GM18505 (cell line): ENCODE measurements at regions not wholly inside any gene's neighbourhood (a gene's known extent, or its start where the extent isn't known, plus 50 kb on each side); places are given as distances from the start of the nearest gene placed in this dataset.
"Not testable (repeated sequence)": the region's sequence is repeated elsewhere in the genome, so short reads cannot be mapped to it uniquely, and the experiment has no call there.

Experiments used
- ATAC-seq: cut with Tn5 transposase; IDR thresholded peaks from one replicate; pipeline ENCODE4 v1.9.1; 2021; ENCODE audit not compliant: unreplicated experiment
- POLR2A ChIP-seq: IDR thresholded peaks from 4 replicates; pipeline ENCODE4 v1.6.1; 2011; ENCODE audit warnings: borderline replicate concordance; ENCODE audit not compliant: insufficient read depth, insufficient read length; ENCODE audit errors: extremely low read depth

DNA sequence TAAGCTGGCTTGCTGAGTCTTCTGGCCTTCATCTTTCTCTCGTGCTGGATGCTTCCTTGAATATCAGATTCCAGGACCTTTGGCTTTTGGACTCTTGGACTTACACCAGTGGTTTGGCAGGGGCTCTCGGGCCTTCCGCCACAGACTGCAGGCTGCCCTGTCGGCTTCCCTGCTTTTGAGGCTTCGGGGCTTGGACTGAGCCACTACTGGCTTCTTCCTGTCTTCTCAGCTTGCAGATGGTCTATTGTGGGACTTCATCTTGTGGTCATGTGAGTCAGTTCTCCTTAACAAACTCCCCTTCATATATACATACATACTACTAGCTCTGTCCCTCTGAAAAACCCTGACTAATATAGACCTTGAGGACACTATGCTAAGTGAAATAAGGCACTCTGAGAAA is 78.3 kb upstream of the SSBP2 start:
- ATAC-seq, result no peak
- no peak for TF ChIP-seq POLR2A

DNA sequence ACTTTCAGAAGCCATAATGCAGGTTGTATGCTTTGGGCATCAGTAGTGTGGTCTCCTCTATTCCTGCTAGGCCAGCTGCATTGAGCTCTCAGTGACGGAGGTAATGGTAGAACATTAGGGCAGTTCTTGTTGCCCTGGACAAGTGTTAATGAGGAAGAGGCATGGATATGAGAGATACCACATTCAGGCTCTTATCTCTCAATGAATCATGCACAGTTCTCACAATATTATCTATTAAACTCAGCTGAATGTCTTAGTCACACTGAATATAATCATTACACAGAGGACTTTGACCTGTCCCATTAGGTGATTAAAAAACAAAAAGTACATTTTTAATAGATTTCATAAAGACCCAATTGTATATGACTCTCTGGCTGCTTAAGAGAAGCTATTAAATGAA is 76.6 kb upstream of the SSBP2 start:
- no peak for TF ChIP-seq POLR2A
- ATAC-seq, result no peak

DNA sequence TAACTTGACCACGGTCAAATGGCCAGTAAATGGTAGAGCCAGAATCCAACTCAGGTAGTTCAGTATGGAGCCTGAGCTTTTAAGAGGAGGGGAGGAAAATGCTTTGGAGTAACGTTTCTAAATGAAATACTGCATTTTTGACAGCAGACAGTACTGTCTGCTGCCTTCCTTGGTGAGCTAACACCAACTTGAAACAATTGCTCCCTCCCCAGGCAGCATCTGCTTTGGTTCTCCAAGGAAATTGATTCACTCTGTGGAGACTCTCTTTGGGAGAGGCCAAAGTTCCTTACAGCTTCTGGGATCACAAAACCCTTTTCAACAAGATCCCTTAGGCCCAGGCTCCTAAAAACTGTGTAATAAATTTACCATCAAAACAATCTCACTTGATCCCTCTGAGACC is 75.2 kb upstream of the SSBP2 start:
- no peak for ATAC-seq
- no peak for TF ChIP-seq POLR2A

DNA sequence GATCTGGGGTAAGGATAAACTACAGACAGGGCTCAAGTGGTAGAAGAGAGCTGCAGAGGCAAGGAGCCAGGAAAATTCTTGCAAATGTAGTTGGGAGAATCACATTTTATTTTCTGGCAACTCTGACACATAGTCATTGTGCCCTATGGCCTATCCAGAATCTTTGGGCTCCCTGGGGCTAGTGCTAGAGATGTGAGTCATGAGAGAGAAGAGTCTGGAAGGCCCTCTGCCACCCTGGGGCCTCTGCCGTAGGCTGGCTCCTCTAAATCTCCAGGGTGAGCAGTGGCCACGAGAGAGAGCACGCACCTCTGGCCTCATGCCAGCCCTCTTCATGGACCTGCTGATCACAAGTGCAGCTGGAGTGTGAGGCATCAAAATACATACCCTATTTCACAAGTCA is 74.3 kb upstream of the SSBP2 start:
- no peak for ATAC-seq
- TF ChIP-seq POLR2A, result no peak

DNA sequence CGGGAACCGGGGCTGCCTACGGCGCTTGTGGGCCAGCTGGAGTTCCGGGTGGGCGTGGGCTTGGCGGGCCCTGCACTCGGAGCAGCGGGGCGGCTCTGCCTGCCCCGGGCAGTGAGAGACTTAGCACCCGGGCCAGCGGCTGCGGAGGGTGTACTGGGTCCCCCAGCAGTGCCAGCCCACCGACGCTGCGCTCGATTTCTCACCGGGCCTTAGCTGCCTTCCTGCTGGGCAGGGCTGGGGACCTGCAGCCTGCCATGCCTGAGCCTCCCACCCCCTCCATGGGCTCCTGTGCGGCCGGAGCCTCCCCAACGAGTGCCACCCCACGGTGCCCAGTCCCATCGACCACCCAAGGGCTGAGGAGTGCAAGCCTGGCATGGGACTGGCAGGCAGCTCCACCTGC is 72.8 kb upstream of the SSBP2 start:
- ATAC-seq, result not testable (repeated sequence)

DNA sequence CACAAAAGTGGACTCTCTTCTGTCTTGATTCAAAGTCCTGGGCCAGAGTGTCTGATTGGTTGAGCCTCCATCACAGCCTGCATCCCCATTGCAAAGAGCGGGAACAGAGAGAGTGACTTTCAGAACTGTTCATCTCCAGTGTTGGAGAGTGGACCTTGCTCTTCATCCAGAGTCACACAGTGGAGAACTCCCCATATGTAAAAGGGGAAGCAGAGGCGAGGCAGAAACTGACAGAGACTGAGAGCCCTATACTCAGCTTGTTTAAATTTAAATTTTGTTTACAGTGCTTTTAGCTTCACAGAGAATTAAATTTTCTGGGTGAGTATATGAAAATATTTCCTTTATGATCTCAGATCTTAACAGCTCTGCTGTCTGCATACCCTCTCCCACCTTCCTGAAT is 70.0 kb upstream of the SSBP2 start:
- no peak for TF ChIP-seq POLR2A
- ATAC-seq, result no peak

DNA sequence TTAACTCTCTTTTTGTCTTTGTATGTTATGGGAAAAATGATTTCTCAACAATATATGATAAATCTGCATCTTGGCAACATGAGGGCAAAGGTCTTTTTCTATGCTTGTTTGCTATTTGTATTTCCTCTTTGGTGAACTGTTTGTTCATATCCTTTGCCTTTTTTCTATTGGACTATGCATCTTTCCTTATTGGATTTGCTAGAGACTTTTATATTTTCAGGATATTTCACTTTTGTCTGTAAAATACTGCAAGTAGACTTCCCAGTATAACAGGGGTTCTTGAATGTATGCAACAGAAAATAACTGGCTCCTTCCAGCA is 69.4 kb upstream of the SSBP2 start:
- no peak for ATAC-seq
- no peak for TF ChIP-seq POLR2A

DNA sequence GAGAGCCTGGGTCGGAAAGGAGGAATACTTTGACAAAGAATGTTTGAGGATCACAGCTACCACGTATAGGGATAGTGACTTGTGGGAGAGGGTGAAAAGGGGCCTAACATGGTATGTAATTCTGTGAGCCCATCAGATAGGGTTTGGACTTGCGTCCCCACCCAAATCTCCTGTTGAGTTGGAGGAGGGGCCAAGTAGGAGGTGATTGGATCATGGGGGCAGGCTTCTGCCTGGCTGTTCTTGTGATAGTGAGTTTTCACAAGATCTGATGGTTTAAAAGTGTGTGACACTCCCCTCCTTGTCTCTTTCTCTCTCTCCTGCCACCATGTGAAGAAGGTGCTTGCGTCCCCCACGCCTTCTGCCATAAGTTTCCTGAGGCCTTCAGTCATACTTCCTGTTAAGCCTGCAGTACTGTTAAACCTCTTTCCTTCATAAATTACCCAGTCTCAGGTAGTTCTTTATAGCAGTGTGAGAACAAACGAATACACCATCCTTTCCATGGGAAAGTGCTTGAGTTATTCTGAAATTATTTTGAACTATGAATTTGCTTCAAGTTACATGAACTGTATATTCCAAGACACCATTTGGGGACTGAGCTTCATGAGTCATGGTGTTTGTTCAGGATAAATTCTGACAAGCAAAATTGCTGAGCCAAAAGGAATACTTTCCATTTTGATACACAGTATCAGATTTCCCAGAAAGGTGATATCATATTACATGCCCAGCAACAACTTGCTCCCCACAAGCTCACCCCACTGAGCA is 68.8 kb upstream of the SSBP2 start:
- TF ChIP-seq POLR2A, result no peak
- ATAC-seq, result no peak

DNA sequence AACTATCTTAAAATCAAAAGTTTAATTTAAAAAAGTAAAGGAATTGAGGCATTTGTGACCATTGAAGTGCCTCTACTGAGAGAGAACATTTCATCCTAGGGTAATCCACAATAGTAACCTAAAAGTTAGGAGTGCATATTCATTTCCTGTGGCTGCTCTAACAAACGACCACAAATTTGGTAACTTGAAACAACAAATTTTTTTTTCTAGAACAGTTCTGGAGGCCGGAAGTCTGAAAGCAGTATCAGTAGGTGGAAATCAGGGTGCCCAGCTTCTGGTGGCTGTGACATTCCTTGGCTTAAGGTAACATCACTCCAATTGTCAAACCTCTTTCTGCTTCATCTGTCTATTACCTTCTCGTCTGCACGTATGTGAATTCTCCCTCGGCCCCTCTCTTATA is 67.1 kb upstream of the SSBP2 start:
- no peak for TF ChIP-seq POLR2A
- ATAC-seq, result no peak

DNA sequence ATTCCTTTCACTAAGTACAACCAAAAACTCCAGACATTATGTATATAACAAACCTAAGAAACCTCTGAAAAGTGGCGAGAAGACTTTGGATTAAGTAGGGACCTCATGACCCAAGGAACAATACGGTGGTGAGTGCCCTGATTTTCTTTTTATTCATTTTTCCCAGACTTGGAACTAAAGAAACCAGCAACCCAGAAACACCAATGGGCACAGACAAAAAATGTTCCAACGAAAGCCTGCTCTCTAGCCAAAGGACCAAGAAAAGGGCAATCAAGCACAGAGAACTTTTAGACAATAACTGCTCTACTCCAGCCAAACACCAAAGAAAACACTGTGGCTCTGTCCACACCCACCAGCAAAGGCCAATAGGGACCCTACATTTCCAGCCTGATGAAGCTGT is 66.2 kb upstream of the SSBP2 start:
- TF ChIP-seq POLR2A, result no peak
- no peak for ATAC-seq

DNA sequence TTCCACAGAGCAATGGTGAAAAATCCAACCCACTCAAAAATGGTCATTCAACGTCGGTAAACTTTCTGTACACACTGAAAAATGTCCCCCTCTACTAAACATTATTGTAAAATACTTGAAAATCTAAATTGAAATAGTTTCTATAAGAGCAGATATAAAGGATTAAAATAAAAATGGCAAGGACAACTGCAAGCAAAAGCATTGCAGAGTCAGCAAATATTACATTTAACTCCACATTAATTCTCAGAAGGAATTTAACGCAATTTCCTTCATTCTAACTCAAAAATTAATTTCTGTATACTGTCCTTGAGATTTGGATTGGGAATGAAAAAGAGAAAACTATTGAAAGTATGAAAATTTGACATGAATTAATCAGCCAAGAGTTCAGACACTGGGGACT is 64.4 kb upstream of the SSBP2 start:
- ATAC-seq, result no peak
- no peak for TF ChIP-seq POLR2A

DNA sequence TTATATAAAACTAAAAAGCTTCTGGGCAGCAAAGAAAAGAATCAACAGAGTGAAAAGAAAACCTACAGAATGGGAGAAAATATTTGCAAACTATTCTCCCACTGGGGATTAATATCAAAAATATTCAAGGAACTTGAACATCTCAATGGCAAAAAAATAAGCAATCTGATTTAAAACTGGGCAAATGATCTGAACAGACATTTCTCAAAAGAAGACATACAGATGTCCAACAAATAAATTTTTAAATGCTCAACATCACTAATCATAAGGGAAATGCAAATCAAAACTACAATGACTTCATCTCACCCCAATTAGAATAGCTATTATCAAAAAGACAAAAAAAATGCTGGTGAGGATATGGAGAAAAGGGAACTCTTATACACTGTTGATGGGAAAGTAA is 57.2 kb upstream of the SSBP2 start:
- no peak for TF ChIP-seq POLR2A

DNA sequence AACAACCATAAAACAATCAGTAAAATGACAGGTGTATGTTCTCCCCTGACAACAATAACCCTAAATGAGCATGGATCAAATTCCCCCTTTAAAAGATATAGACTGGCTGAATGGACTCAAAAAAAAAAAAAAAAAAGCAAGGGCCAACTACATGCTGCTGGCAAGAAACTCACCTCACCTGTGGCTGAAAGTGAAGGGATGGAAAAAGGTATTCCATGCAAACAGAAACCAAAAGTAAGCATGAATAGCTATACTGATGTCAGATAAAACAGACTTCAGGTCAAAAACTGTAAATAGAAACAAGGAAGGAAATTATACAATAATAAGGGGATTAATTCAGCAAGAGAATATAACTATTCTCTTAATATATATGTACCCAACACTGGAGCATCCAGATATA is 54.2 kb upstream of the SSBP2 start:
- no peak for ATAC-seq
- no peak for TF ChIP-seq POLR2A

More for the DNA sequence above, 57.2 kb upstream of the SSBP2 start:
- ATAC-seq, result no peak

DNA sequence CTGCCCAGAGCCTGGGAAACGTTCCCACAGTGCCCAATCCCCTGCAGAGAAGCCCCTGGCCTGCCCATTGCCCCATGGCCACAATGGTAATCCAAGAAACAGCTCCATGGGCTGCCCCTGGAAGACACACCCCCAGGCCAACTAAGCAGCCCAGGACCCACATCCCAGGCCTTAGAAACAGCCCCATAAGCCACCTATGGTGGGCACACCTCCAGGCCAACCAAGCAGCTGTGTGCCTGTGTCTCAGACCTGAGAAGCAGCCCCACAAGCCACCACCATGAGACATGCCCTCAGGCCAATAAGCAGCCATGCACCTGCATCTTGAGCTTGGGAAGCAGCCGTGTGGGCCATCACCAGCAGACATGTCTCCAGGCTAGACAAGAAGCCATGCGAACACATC is 52.9 kb upstream of the SSBP2 start:
- TF ChIP-seq POLR2A, result no peak
- no peak for ATAC-seq

DNA sequence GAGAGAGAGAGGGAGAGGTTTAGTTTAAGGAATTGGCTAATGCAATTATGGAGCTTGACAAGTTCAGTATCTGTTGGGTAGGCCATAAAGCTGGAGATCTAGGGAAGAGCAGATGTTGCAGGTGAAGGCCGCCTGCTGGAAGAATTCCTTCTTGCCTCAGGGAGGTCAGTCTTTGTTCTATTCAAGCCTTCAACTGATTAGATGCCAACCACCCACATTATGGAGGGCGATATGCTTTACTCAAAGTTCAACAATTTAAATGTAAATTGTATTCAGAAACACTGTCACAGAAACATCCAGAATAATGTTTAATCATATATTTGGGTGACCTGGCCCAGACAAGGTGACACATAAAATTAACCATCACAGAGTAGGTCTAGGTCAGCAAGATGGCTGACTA is 51.7 kb upstream of the SSBP2 start:
- no peak for ATAC-seq
- TF ChIP-seq POLR2A, result no peak
